Epidermal melanocyte (primary cell): ENCODE measurements at regions not wholly inside any gene's neighbourhood (a gene's known extent, or its start where the extent isn't known, plus 50 kb on each side); places are given as distances from the start of the nearest gene placed in this dataset.

Experiments used
- DNase-seq: peaks from one replicate; pipeline ENCODE4 v3.0.0; 2011; ENCODE audit warnings: low spot score; ENCODE audit not compliant: insufficient read length

- no peak for DNase-seq
Measured at GRCh38 chr14:84544486-84545131, 985.3 kb upstream of the FLRT2 start.

GRCh38 chr14:84546236-84546635 lies 983.7 kb upstream of the FLRT2 start:
- no peak for DNase-seq

GRCh38 chr14:84554136-84554535 lies 975.8 kb upstream of the FLRT2 start:
- DNase-seq, result no peak

GRCh38 chr14:84555493-84555892 lies 974.5 kb upstream of the FLRT2 start:
- no peak for DNase-seq

- DNase-seq, result no peak
Measured at GRCh38 chr14:84566109-84566508, 963.8 kb upstream of the FLRT2 start.

GRCh38 chr14:84575681-84576080 lies 954.3 kb upstream of the FLRT2 start:
- DNase-seq, result no peak

- DNase-seq, result no peak
Measured at GRCh38 chr14:84579292-84579691, 950.7 kb upstream of the FLRT2 start.

- DNase-seq, result no peak
Measured at GRCh38 chr14:84581041-84581440, 948.9 kb upstream of the FLRT2 start.

- DNase-seq, result no peak
Measured at GRCh38 chr14:84584511-84584910, 945.4 kb upstream of the FLRT2 start.

GRCh38 chr14:84591827-84592445 lies 938.0 kb upstream of the FLRT2 start:
- no peak for DNase-seq

- no peak for DNase-seq
Measured at GRCh38 chr14:84592770-84593169, 937.2 kb upstream of the FLRT2 start.

- no peak for DNase-seq
Measured at GRCh38 chr14:84610086-84610485, 919.9 kb upstream of the FLRT2 start.

- DNase-seq, result no peak
Measured at GRCh38 chr14:84622357-84622756, 907.6 kb upstream of the FLRT2 start.

GRCh38 chr14:84643446-84643845 lies 886.5 kb upstream of the FLRT2 start:
- no peak for DNase-seq

GRCh38 chr14:84646786-84647500 lies 883.0 kb upstream of the FLRT2 start:
- no peak for DNase-seq

- DNase-seq, result no peak
Measured at GRCh38 chr14:84655014-84655413, 874.9 kb upstream of the FLRT2 start.

GRCh38 chr14:84657911-84658310 lies 872.0 kb upstream of the FLRT2 start:
- DNase-seq, result no peak

GRCh38 chr14:84670796-84671195 lies 859.1 kb upstream of the FLRT2 start:
- no peak for DNase-seq

GRCh38 chr14:84671776-84672175 lies 858.2 kb upstream of the FLRT2 start:
- no peak for DNase-seq

GRCh38 chr14:84674636-84675035 lies 855.3 kb upstream of the FLRT2 start:
- no peak for DNase-seq

- DNase-seq, result no peak
Measured at GRCh38 chr14:84686550-84686949, 843.4 kb upstream of the FLRT2 start.

GRCh38 chr14:84688297-84689025 lies 841.5 kb upstream of the FLRT2 start:
- no peak for DNase-seq
